Breast epithelium (tissue), 3 donors: ENCODE measurements at regions not wholly inside any gene's neighbourhood (a gene's known extent, or its start where the extent isn't known, plus 50 kb on each side); places are given as distances from the start of the nearest gene placed in this dataset.

Experiments used
- POLR2A ChIP-seq: fragments of 450-650 bp; IDR thresholded peaks from one replicate; pipeline ENCODE4 v1.6.1; 2016; ENCODE audit warnings: antibody characterized with exemption, mild to moderate bottlenecking, moderate library complexity
- POLR2AphosphoS5 ChIP-seq, 3 donors: sonication (generic); formaldehyde crosslinking; IDR thresholded peaks; one replicate each; pipeline ENCODE4 v1.6.1; 2017; ENCODE audit warnings: antibody characterized with exemption in 3 of 3
- TF ChIP-seq, protein P1 (sequence below), 3 donors: fragments of 450-650 bp; IDR thresholded peaks; one replicate each; pipeline ENCODE4 v1.5.1; 2016 to 2017; ENCODE audit warnings: antibody characterized with exemption in 3 of 3, mild to moderate bottlenecking in 3 of 3, moderate library complexity in 3 of 3

DNA sequence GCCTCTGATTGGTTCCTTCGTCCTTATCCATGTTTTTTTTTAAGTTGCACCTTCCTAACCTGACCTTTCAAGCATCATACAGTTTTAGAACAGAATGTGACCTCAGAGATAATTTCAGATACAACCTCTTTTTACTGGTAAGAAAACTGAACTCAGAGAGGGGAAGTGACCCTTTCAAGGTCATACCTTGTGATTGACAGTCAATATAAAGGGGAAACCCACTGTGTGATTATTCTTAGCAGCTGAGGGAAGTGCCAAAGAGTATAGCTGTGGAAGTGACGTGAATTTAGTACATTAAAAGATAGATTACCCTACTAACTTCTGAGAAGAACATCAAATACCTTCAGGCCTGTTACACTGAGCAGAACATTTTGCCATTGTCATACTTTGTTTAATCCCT is 319.4 kb downstream of the NEK10 start:
- TF ChIP-seq POLR2A (no peak), POLR2AphosphoS5 (IDR thresholded peaks at IDR 0.05) (no peak)
- TF ChIP-seq, protein P1, sequence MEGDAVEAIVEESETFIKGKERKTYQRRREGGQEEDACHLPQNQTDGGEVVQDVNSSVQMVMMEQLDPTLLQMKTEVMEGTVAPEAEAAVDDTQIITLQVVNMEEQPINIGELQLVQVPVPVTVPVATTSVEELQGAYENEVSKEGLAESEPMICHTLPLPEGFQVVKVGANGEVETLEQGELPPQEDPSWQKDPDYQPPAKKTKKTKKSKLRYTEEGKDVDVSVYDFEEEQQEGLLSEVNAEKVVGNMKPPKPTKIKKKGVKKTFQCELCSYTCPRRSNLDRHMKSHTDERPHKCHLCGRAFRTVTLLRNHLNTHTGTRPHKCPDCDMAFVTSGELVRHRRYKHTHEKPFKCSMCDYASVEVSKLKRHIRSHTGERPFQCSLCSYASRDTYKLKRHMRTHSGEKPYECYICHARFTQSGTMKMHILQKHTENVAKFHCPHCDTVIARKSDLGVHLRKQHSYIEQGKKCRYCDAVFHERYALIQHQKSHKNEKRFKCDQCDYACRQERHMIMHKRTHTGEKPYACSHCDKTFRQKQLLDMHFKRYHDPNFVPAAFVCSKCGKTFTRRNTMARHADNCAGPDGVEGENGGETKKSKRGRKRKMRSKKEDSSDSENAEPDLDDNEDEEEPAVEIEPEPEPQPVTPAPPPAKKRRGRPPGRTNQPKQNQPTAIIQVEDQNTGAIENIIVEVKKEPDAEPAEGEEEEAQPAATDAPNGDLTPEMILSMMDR (IDR thresholded peaks at IDR 0.05) = no peak
